ENCODE measurements at regions not wholly inside any gene's neighbourhood (a gene's known extent, or its start where the extent isn't known, plus 50 kb on each side); places are given as distances from the start of the nearest gene placed in this dataset.

DNA sequence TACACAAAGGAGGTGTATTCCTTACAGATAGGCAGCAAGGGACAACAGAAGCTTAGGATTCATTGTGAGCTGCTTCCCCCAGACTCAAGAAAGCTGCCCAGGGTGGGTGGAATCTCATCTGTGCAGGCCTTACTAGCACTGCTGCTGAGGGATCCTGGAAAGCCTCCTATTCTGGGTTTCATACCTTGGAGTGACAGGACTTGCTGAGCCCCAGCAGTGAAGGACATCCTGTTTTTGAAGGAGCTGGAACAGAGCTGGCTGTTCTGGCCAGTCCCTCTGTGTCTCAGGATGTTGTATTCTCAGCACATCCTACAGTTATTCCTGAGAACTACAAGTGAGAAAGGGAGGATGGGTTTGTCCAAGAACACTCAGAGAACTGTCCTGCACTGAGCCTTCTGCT, 486.3 kb downstream of the PTPRU start:
- TF ChIP-seq, protein P1, sequence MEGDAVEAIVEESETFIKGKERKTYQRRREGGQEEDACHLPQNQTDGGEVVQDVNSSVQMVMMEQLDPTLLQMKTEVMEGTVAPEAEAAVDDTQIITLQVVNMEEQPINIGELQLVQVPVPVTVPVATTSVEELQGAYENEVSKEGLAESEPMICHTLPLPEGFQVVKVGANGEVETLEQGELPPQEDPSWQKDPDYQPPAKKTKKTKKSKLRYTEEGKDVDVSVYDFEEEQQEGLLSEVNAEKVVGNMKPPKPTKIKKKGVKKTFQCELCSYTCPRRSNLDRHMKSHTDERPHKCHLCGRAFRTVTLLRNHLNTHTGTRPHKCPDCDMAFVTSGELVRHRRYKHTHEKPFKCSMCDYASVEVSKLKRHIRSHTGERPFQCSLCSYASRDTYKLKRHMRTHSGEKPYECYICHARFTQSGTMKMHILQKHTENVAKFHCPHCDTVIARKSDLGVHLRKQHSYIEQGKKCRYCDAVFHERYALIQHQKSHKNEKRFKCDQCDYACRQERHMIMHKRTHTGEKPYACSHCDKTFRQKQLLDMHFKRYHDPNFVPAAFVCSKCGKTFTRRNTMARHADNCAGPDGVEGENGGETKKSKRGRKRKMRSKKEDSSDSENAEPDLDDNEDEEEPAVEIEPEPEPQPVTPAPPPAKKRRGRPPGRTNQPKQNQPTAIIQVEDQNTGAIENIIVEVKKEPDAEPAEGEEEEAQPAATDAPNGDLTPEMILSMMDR (IDR thresholded peaks at IDR 0.05; ENCODE audit: borderline replicate concordance, insufficient read depth, low read depth, low read length): no peak
- no peak overlapping the region for H3K4me3 ChIP-seq (ENCODE audit: low read depth, low read length)

DNA sequence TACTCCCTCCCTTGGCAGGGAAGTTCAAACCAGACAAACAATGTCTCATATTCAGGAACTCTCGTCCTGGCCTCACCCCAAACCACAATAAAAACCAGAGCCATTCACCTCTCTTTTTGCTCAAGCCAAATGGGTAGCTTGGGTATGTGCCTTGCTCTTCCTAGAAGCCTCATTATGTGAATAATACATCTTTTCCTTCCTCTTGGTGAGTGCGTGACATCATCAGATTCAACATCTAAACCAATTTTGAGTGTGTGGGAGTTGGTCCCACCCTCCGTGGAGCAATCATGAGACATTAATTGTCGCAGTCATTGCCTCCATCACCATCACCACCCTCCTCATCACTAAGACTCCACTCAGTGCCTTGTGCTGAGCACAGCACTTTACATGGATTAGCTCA, 482.9 kb downstream of the PTPRU start:
- no peak overlapping the region for H3K4me3 ChIP-seq (ENCODE audit: low read depth, low read length)

DNA sequence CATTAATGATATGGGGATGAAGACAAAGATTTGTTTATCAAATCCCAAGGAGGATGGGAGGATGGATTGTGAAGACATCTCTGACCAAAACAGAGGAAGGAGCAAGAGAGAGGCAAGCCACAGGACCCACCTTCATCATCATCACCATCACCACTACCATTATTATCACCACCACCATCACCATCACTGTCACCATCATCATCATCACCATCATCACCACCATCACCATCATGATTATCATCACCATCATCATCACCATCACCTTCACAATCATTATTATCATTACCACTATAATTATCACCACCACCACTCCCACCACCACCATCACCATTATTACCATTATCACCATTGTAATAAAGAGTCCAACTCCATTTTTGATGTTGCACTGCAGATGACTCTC, 482.5 kb downstream of the PTPRU start:
- H3K4me3 ChIP-seq (ENCODE audit: low read depth, low read length): no peak overlapping the region
- TF ChIP-seq, protein P1 (IDR thresholded peaks at IDR 0.05; ENCODE audit: borderline replicate concordance, insufficient read depth, low read depth, low read length): no peak

More for the DNA sequence above, 482.9 kb downstream of the PTPRU start:
- TF ChIP-seq, protein P1 (IDR thresholded peaks at IDR 0.05; ENCODE audit: borderline replicate concordance, insufficient read depth, low read depth, low read length): no peak

DNA sequence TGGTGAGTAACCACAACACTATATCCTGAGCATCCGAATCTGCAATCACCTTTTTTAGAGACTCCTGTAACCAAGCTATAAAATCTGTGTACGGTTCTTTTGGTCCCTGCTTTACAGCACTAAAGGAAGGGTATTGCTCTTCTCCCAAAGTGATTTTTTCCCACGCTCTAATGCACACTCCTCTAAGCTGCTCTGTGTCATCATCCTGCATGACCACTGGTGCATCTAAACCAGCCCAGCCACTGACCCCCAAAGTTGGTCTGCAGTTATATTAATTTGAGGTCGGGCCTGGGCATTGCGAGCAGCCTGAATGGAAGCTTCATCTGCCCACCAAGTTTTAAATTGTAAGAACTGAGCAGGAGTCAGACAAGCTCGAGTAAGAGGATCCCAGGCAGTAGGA, 480.0 kb downstream of the PTPRU start:
- no peak overlapping the region for H3K4me3 ChIP-seq (ENCODE audit: low read depth, low read length)
- TF ChIP-seq, protein P1 (IDR thresholded peaks at IDR 0.05; ENCODE audit: borderline replicate concordance, insufficient read depth, low read depth, low read length): no peak

DNA sequence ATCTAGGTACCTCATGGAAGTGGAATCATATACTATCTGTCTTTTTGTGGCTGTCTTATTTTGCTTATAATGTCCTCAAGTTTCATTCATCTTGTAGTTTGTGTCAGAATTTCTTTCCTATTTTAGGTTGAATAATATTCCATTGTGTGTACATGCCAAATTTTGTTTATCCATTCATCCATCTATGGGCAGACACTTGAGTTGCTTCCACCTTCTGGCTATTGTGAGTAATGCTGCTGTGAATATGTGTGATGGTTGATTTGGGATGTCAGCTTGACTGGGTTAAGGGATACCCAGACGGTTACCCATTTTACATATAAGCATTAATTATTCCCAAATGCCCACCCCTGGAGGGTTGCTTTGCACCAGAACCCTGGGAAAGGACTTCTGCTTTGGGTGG, 477.5 kb downstream of the PTPRU start:
- H3K4me3 ChIP-seq (ENCODE audit: low read depth, low read length): no peak overlapping the region
- TF ChIP-seq, protein P1 (IDR thresholded peaks at IDR 0.05; ENCODE audit: borderline replicate concordance, insufficient read depth, low read depth, low read length): 0 out of 2 replicates have a peak, but pooled peaks have one; percentile 1

DNA sequence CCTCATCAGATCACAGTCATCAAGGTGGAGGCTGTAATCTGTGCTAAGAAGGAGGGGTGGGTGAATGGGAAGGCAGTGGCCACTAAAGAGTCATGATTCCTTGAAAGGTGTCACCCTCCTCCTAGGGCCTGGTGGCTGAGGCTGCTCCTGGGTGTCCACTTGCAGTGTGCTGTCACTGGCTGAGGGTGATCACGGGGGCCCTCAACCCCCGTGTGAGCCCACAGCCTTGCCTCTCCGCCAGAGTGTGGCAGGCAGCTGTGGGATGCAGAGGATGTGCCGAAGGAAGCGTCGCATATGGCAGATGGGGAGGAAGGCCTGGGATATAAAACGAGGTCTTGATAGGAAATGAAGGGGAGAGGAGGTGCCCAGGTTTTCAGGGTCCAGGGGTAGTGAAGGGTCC, 476.5 kb downstream of the PTPRU start:
- TF ChIP-seq, protein P1 (IDR thresholded peaks at IDR 0.05; ENCODE audit: borderline replicate concordance, insufficient read depth, low read depth, low read length): no peak
- no peak overlapping the region for H3K4me3 ChIP-seq (ENCODE audit: low read depth, low read length)

DNA sequence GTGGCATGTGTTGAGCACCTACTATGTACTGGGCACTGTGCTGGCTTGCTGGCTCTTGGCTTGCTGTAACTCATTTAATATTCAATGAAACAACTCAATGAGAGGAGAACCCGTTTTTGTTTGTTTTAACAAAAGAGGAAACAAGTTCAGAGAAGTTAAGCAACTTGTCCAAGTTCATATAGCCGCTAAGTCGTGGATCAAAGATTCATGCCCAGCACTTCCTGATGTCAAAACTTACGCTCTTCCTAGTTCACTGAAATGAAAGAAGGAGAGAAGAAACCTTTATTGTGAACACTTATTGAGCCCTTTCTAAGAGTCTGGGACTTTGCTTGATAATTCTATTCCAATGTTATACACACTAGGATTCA, 475.9 kb downstream of the PTPRU start:
- H3K4me3 ChIP-seq (ENCODE audit: low read depth, low read length): no peak overlapping the region
- TF ChIP-seq, protein P1 (IDR thresholded peaks at IDR 0.05; ENCODE audit: borderline replicate concordance, insufficient read depth, low read depth, low read length): no peak

Data from GM12875 (cell line).